CD4-positive, alpha-beta T cell treated with Interleukin-2 at 100 ng/mL for 4 hours (primary cell): ENCODE measurements at regions not wholly inside any gene's neighbourhood (a gene's known extent, or its start where the extent isn't known, plus 50 kb on each side); places are given as distances from the start of the nearest gene placed in this dataset.
"Not testable (repeated sequence)": the region's sequence is repeated elsewhere in the genome, so short reads cannot be mapped to it uniquely, and the experiment has no call there.

Experiments used
- DNase-seq: peaks from one replicate; pipeline ENCODE4 v3.0.0-alpha.2; 2020; ENCODE audit warnings: low spot score

- not testable (repeated sequence) for DNase-seq
These were observed 53.9 kb downstream of the CDRT15L2 start for GRCh38 chr17:20633268-20634059.

GRCh38 chr17:20640147-20640546, 60.6 kb downstream of the CDRT15L2 start:
- DNase-seq = not testable (repeated sequence)

DNA sequence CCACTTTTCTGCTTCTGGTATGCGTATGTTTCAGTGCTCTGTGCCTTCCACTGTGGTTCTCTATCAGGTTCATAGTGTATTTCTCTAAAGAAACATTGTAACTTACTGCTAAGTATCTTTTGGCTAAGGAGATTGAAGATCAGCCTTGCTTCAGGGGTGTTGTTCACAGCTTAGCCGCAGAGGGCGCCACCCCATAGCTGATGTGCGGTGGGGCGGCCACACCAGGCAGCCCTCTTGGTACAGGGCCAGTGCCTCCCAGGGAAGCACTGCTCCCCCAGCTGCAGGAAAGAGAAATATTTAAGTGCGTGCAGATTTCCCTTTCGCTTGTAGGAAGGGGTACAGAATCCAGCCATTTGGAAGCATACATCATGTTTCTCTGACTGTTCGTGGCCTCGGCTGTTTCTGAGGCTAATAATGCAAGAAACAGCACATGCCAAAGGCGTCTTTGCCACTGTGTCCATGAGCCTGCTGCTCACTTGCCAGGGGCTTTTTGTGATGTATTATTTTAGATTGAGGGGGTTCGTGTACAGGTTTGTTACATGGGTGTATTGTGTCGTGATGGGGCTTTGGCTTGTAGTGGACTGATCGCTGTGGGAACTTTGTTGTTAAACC, 67.2 kb downstream of the CDRT15L2 start:
- peak; percentile 5 for DNase-seq

- not testable (repeated sequence) for DNase-seq
These were observed 69.7 kb downstream of the CDRT15L2 start for GRCh38 chr17:20649097-20649767.

DNA sequence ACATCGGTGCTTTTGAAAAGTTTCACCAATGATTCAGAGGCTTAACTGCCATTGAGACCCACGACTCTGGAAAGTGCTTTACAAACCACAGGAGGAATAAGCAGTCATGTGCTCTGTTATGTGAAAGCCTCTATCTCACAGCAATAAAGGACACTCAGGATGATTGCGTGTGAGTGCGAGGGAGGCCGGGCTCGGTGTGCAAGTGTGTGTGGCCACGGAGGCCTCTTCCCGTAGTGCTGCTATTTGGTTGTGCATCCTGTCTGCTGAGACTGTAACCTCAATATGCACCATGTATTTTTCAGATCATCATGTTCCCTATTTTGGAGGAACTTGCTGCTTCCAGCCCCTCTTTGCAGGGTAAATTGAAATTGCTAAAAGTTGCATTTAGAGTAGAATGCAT, 71.5 kb downstream of the CDRT15L2 start:
- not testable (repeated sequence) for DNase-seq

GRCh38 chr17:20651736-20652135, 72.2 kb downstream of the CDRT15L2 start:
- not testable (repeated sequence) for DNase-seq

GRCh38 chr17:20653391-20653790, 73.9 kb downstream of the CDRT15L2 start:
- DNase-seq = not testable (repeated sequence)

- DNase-seq = not testable (repeated sequence)
These were observed 74.6 kb downstream of the CDRT15L2 start for GRCh38 chr17:20654114-20654513.

GRCh38 chr17:20654575-20654974, 75.1 kb downstream of the CDRT15L2 start:
- DNase-seq = not testable (repeated sequence)

DNA sequence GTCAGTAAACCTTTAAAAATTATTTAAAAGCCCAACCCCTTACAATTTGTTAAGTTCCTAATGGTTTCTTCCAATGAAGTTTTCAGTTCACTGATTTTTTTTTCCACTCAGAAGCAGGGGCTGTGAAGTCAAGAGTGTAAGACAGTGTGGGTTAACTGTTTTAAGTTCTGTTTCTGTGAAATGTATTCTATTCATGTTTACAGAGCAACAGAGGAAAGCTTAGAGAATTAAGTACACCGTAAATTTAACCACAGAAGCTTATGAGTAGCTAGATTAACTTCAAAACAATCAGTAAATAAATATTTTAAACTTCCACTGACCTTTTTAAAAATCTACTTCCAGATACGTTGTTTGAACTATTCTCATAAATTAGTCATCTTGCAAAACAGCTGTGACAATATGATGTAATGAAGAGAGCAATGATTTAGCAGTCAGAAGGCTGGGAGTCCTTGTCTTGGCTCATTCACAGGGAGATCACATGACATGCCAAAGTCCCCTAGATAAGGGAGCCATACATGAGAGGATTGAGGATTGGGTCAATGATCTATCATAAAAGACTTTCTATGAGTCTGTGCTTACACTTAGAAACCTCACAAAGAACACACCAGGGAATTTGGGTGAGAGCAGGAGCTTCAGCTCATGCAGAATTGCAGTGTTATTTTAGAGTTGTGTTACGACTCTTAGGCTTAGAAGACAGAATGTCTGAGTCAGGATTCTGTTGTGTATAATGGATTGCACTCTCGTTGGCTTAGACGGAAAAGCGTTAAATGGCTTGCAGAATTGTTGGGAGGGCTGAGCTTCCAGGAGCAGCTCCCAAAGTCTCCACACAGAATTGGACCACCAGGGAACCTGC, 85.8 kb downstream of the CDRT15L2 start:
- not testable (repeated sequence) for DNase-seq

- DNase-seq = not testable (repeated sequence)
These were observed 87.2 kb downstream of the CDRT15L2 start for GRCh38 chr17:20666689-20667088.

DNA sequence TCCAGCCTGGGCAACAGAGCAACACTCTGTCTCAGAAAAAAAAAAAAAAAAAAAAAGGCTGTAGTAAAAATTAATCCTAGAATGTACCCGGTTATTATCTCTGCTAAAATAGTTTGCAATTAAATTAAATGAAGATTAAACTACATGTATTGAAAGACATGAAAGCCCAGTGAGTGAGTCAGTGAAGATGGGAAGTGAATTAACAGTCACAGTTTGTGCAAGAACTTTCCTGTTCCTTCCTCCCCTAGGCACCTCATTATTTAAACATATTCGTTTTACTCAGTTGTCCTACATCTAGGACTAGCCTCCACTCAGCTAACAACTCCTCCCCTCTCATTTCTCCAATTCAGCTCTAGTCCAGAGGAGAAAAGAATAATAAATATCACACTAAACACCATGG, 88.2 kb downstream of the CDRT15L2 start:
- DNase-seq = not testable (repeated sequence)

DNA sequence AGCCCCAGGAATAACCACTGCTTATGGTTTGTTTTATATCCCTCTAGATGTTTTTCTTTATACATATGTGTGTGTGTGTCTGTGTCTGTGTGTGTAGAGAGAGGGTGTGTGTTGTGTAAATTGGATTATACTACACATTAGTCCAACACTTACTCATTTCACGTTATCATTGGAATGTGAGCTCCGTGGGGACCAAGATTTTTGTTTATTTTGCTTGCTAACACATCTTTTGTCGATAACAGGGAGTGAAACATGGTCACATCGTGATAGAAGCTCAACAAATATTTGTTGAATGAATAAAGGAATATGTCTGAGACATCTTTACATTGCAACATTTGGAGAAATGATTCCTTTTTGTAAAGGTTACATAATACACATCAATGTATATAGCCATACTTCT, 88.8 kb downstream of the CDRT15L2 start:
- not testable (repeated sequence) for DNase-seq

DNA sequence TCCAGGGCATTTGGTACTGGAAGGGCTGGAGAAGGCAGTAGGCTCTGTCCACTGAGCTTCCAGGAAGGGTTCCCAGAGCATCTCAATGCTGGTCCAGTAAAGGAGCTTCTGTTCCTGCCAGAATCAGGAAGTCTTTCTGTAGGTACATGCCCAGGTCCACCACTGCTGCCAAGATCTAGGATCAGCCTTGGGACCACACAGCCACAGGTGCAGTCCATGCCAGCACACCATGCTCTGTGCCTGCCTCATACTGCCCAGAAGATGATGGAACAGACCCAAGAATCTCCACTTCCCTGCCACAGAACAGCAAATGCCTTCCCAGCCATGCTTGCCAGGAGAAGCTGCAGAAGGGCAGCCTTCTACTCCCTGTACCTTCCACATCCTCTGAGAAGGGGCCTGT, 89.3 kb downstream of the CDRT15L2 start:
- not testable (repeated sequence) for DNase-seq

GRCh38 chr17:20670506-20670905, 91.0 kb downstream of the CDRT15L2 start:
- DNase-seq = not testable (repeated sequence)

GRCh38 chr17:20674374-20674773, 94.8 kb downstream of the CDRT15L2 start:
- not testable (repeated sequence) for DNase-seq

DNA sequence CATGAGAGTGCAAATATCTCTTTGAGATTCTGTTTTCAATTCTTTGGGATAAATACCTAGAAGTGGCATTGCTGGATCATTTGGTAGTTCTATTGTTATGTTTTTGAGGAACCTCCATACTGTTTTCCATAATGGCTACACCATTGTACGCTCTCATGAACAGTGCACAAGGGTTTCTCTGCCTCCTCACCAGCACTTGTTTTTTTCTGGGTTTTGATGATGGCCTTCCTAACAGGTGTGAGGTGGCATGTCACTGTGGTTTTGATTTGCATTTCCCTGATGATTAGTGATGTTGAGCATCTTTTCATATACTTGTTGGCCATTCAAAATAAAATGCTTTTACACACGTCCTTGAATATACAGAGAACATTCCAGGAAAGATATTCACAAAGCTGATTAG, 96.2 kb downstream of the CDRT15L2 start:
- DNase-seq = not testable (repeated sequence)

GRCh38 chr17:20676656-20677055, 97.1 kb downstream of the CDRT15L2 start:
- DNase-seq = not testable (repeated sequence)

DNA sequence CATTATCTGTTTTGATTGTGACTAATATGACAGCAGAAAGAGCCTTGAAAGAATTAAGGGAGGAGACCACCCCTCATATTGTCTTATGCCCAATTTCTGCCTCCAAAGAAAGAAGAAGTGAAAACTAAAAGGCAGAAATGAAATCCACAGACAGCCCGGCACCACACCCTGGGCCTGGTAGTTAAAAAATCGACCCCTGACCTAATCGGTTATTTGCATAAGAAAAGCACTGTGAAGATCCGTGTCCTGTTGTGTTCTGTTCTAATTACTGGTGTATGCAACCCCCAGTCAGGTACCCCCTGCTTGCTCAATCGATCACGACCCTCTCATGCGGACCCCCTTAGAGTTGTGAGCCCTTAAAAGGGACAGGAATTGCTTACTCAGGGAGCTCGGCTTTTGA, 97.9 kb downstream of the CDRT15L2 start:
- not testable (repeated sequence) for DNase-seq

- not testable (repeated sequence) for DNase-seq
These were observed 98.9 kb downstream of the CDRT15L2 start for GRCh38 chr17:20678424-20678823.
